GM06990 (cell line): ENCODE measurements at regions not wholly inside any gene's neighbourhood (a gene's known extent, or its start where the extent isn't known, plus 50 kb on each side); places are given as distances from the start of the nearest gene placed in this dataset.

Experiments
- DNase-seq: peaks from one replicate; pipeline ENCODE4 v3.0.0-alpha.2; 2011; ENCODE audit not compliant: insufficient read length; ENCODE audit errors: extremely low read depth
- H3K27me3 ChIP-seq: replicated peaks from 2 replicates; pipeline ENCODE4 v1.6.0; 2011; ENCODE audit warnings: low read length; ENCODE audit not compliant: control insufficient read depth, insufficient read depth
- H3K36me3 ChIP-seq: 2 replicates; pipeline ENCODE4 v1.5.1; 2011; ENCODE audit warnings: low read length; ENCODE audit not compliant: control insufficient read depth, insufficient read depth
- H3K4me3 ChIP-seq: replicated peaks from 2 replicates; pipeline ENCODE4 v1.5.1; 2011; ENCODE audit warnings: low read depth, mild to moderate bottlenecking, control low read depth, low read length
- CTCF ChIP-seq: IDR thresholded peaks from 2 replicates; pipeline ENCODE4 v1.5.1; 2011; ENCODE audit warnings: low read length, control low read depth, mild to moderate bottlenecking, inconsistent platforms; ENCODE audit not compliant: insufficient read depth, poor library complexity, severe bottlenecking

- Histone ChIP-seq H3K36me3 (no peaks in the 10 kb centered on the region), H3K4me3 (no peak overlapping the region), H3K27me3 (no peaks in the 10 kb centered on the region)
- no peak for DNase-seq
- no peak for TF ChIP-seq CTCF
Measured at GRCh38 chrX:42567268-42567667, 210.7 kb downstream of the PPP1R2C start.

- Histone ChIP-seq H3K36me3 (no peaks in the 10 kb centered on the region), H3K27me3 (no peaks in the 10 kb centered on the region), H3K4me3 (no peak overlapping the region)
- no peak for DNase-seq
- no peak for TF ChIP-seq CTCF
Measured at GRCh38 chrX:42565739-42566138, 212.2 kb downstream of the PPP1R2C start.

GRCh38 chrX:42546800-42547199 lies 231.2 kb downstream of the PPP1R2C start:
- no peak overlapping the region for H3K4me3 ChIP-seq
- TF ChIP-seq CTCF: no peak
- no peaks in the 10 kb centered on the region for H3K27me3 ChIP-seq
- DNase-seq: no peak
- no peaks in the 10 kb centered on the region for H3K36me3 ChIP-seq

- H3K27me3 ChIP-seq: no peaks in the 10 kb centered on the region
- no peak overlapping the region for H3K4me3 ChIP-seq
- no peak for DNase-seq
- no peaks in the 10 kb centered on the region for H3K36me3 ChIP-seq
- TF ChIP-seq CTCF: no peak
Measured at GRCh38 chrX:42544883-42545282, 233.1 kb downstream of the PPP1R2C start.

GRCh38 chrX:42541554-42541953 lies 236.4 kb downstream of the PPP1R2C start:
- DNase-seq: no peak
- no peak overlapping the region for H3K4me3 ChIP-seq
- H3K27me3 ChIP-seq: no peaks in the 10 kb centered on the region
- no peaks in the 10 kb centered on the region for H3K36me3 ChIP-seq
- TF ChIP-seq CTCF: no peak

- Histone ChIP-seq H3K4me3 (no peak overlapping the region), H3K27me3 (no peaks in the 10 kb centered on the region), H3K36me3 (no peaks in the 10 kb centered on the region)
- TF ChIP-seq CTCF: no peak
- DNase-seq: no peak
Measured at GRCh38 chrX:42540146-42540545, 237.8 kb downstream of the PPP1R2C start.
